ENCODE measurements at regions not wholly inside any gene's neighbourhood (a gene's known extent, or its start where the extent isn't known, plus 50 kb on each side); places are given as distances from the start of the nearest gene placed in this dataset.

DNA sequence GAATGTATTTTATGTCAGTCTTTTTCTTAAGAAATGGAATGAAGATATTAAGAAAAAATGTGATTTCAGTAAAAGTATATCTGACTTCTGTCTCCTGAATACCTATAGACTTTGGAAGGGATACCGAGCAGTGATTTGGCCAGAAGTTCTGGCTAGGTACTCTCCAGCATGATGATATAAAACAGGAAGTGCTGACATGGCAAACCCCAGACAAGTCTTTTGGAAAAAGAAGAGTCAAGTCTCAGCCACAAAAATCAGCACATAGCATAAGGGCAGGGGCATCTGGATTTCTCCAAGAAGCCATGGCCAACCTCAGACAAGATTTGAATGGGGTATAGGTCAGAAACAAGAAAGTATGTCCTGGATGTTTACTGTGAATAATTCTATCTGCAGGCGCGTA is 643.3 kb upstream of the ARRDC4 start:
- CTCF ChIA-PET, result no interaction called here
- Mint-ChIP-seq H3K4me3 (no peak overlapping the region), H3K9me3 (peaks cover 9% of the 10 kb centered on the region), H3K36me3 (peaks cover 6% of the 10 kb centered on the region; the same call in 1 of the 2 replicates), H3K27me3 (ENCODE audit: low read depth) (no peaks in the 10 kb centered on the region), H3K27ac (no peak overlapping the region), H3K4me1 (peaks cover 11% of the 10 kb centered on the region)
- ATAC-seq, result no peak
- DNase-seq (ENCODE audit: low spot score), result no peak
- no peak for TF ChIP-seq SMAD3 (CRISPR knock-in tag; IDR thresholded peaks at IDR 0.05; ENCODE audit: borderline replicate concordance)
- TF ChIP-seq RELA (CRISPR knock-in tag; IDR thresholded peaks at IDR 0.05; ENCODE audit: borderline replicate concordance), result no peak
- TF ChIP-seq CTCF (IDR thresholded peaks at IDR 0.05), result no peak
- no peak for TF ChIP-seq HMGA2 (CRISPR knock-in tag; IDR thresholded peaks at IDR 0.05)
- no peak for TF ChIP-seq CREM (CRISPR knock-in tag; IDR thresholded peaks at IDR 0.05)
- TF ChIP-seq ERG (CRISPR knock-in tag; IDR thresholded peaks at IDR 0.05), result no peak
- no peak for TF ChIP-seq ZBTB43 (CRISPR knock-in tag; IDR thresholded peaks at IDR 0.05)
- TF ChIP-seq SOX15 (CRISPR knock-in tag; IDR thresholded peaks at IDR 0.05), result no peak
- no peak for TF ChIP-seq GRHL2 (CRISPR knock-in tag; IDR thresholded peaks at IDR 0.05; ENCODE audit: insufficient replicate concordance, severe bottlenecking)
- TF ChIP-seq MYBL2 (CRISPR knock-in tag; IDR thresholded peaks at IDR 0.05), result no peak
- TF ChIP-seq, protein P1, sequence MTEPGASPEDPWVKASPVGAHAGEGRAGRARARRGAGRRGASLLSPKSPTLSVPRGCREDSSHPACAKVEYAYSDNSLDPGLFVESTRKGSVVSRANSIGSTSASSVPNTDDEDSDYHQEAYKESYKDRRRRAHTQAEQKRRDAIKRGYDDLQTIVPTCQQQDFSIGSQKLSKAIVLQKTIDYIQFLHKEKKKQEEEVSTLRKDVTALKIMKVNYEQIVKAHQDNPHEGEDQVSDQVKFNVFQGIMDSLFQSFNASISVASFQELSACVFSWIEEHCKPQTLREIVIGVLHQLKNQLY (CRISPR knock-in tag; IDR thresholded peaks at IDR 0.05), result no peak
- no peak for TF ChIP-seq FOXP4 (CRISPR knock-in tag; IDR thresholded peaks at IDR 0.05)
- TF ChIP-seq ZNF396 (CRISPR knock-in tag; IDR thresholded peaks at IDR 0.05; ENCODE audit: borderline replicate concordance), result no peak
- TF ChIP-seq FOXP1 (CRISPR knock-in tag; IDR thresholded peaks at IDR 0.05; ENCODE audit: borderline replicate concordance), result no peak
- no peak for TF ChIP-seq ZNF232 (CRISPR knock-in tag; IDR thresholded peaks at IDR 0.05)
- TF ChIP-seq, protein P2, sequence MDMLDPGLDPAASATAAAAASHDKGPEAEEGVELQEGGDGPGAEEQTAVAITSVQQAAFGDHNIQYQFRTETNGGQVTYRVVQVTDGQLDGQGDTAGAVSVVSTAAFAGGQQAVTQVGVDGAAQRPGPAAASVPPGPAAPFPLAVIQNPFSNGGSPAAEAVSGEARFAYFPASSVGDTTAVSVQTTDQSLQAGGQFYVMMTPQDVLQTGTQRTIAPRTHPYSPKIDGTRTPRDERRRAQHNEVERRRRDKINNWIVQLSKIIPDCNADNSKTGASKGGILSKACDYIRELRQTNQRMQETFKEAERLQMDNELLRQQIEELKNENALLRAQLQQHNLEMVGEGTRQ (CRISPR knock-in tag; IDR thresholded peaks at IDR 0.05), result no peak
- TF ChIP-seq, protein P3, sequence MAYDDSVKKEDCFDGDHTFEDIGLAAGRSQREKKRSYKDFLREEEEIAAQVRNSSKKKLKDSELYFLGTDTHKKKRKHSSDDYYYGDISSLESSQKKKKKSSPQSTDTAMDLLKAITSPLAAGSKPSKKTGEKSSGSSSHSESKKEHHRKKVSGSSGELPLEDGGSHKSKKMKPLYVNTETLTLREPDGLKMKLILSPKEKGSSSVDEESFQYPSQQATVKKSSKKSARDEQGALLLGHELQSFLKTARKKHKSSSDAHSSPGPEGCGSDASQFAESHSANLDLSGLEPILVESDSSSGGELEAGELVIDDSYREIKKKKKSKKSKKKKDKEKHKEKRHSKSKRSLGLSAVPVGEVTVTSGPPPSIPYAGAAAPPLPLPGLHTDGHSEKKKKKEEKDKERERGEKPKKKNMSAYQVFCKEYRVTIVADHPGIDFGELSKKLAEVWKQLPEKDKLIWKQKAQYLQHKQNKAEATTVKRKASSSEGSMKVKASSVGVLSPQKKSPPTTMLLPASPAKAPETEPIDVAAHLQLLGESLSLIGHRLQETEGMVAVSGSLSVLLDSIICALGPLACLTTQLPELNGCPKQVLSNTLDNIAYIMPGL (CRISPR knock-in tag; IDR thresholded peaks at IDR 0.05), result no peak
- no peak for TF ChIP-seq GABPB1 (CRISPR knock-in tag; IDR thresholded peaks at IDR 0.05)
- TF ChIP-seq E2F5 (CRISPR knock-in tag; IDR thresholded peaks at IDR 0.05), result no peak
- POLR2A ChIA-PET, result no interaction called here

Measured in WTC11 (cell line).